Activated CD4-positive, alpha-beta T cell treated with anti-CD3 and anti-CD28 coated beads, Interleukin-2, amount 50 U/mL, for 16 hours (primary cell): ENCODE measurements at regions not wholly inside any gene's neighbourhood (a gene's known extent, or its start where the extent isn't known, plus 50 kb on each side); places are given as distances from the start of the nearest gene placed in this dataset.

Experiments
- DNase-seq: peaks from one replicate; pipeline ENCODE4 v3.0.0-alpha.2; 2020

DNA sequence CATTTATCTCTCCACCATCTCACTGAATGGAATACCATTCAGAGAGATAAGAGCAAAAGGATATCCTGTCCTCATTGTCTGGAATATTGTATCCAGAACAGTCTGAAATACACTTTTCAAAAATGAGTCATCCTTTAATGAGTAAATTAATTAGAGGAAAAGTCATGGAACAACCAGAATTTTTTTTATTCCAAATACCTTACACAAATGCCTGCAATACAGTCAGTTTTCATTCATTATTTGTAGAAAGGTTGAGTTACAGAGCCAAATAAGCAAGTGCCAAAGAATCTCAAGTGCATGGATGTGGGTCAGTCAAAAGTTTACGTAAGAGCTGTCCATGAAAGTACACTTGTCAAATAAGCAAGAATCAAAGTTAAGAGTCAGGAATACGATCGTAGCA lies 482.6 kb downstream of the IPMK start:
- no peak for DNase-seq

DNA sequence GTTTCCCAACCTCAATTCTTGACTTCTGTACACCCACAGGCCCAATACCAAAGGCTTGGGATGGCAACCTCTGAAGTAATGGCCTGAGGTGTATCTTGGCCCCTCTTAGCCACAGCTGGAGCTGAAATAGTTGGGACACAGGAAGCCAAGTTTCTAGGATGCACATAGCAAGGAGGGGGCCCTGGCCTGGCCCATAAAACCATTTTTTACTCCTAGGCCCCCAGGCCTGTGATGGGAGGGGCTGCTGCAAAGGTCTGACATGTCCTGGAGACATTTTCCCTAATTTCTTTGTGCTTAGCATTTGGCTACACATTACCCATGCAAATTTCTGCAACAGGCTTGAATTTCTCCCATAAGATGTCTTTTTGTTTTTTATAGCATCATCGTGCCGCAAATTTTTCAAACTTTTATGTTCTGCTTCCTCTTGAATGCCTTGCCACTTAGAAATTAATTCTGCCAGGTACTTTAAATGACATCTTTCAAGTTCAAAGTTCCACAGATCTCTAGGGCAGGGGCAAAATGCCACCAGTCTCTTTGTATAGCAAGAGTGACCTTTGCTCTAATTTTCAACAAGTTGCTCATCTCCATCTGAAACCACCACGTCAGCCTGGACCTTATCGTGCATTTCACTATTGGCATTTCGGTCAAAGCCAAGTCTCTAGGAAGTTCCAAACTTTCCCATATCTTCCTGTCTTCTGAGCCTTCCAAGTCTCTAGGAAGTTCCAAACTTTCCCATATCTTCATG lies 490.8 kb downstream of the IPMK start:
- no peak for DNase-seq

DNA sequence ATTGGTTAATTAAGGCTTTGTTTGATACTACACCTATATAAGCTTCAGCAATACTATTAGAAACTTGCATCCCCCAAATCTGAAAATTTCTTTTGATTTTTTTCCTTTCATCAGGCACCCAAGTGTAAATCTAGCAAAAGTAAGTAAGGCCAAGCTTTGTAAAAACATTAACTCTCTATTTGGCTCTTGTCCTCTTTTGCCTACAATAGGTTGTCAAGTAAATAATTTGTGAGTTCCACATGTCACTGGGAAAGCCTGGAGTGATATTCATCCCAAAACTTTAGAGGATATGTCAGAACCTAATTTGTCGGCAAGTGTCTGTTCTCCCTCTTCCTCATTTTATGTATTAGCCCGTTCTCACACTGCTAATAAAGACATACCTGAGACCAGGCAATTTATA lies 492.4 kb downstream of the IPMK start:
- DNase-seq: no peak

DNA sequence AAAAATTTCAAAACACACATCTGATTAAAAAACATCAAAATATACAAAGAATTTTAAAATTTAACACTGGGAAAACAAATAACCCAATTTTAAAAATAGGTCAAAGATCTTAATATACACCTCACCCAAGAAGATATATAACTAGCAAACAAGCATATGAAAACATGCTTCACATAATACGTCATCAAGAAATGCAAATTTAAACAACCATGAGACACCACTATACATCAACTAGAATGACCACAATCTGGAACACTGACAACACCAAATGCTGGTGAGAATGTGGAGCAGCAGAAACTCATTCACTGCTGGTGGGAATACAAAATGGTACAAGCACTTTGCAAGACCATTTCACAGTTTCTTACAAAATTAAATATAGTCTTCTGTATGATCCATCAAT lies 498.4 kb downstream of the IPMK start:
- no peak for DNase-seq

DNA sequence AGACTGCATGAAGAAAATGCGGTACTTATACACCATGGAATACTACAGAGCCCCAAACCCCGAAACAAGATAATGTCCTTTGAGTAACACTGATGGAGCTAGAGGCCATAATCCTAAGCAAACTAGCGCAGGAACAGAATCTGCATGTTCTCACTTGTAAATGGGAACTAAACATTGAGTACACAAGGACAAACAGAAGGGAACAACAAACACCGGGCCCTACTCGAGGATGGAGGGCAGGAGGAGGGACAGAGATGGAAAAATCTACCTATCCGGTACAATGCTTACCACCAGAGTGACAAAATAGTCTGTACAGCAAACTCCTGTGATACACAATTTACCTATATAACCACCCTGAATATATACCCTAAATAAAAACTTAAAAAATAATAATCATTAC lies 507.9 kb downstream of the IPMK start:
- DNase-seq: no peak

DNA sequence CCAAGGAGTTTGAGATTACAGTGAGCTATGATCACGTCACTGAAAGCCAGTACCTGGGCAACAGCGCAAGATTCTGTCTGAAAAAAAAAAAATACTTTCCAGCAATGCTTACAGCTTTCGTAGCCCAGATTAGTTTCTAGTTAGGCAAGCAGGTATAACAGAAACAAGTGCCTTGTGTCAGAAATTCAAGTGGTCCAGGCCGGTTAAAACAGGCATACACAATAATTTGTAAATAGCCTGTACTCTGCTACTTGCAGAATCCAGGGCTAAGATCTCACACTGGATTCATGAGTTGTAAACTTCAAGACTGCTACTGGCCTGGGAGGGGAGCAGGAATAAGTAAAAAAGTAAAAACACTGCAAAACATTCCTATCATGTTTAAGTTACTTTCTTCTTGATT lies 512.9 kb downstream of the IPMK start:
- DNase-seq: no peak

DNA sequence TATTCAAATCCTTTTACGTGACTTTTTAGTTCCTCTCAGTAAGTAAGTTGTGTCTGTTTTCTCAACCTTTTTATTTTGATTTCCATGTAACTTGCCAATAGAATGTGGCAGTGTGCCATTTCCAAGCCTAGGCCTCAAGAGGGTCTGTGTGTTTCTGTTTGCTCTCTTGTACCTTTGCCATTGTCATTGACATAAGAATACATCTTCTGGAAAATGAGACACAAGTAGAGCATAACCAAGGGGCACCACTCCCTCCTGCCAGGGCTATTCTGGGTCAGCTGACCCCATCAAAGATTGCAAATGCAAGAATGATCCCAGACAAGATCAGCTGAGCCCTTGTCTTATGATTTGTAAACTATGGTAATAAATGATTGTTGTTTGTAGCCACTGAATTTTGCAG lies 524.0 kb downstream of the IPMK start:
- DNase-seq: no peak

DNA sequence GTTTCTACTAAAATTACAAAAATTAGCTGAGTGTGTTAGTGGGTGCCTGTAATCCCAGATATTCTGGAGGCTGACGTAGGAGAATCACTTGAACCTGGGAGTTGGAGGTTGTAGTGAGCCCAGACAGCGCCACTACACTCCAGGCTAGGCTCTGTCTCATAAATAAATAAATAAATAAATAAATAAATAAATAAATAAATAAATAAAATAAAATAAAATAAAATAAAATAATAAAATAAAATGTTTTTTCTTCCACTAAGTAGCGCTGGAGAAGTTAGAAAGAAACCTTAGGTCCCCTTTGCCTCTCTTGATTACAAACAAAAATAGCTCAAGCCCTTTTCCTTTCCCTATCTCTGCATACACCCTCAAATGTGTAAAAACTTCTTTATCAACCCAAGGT lies 525.9 kb downstream of the IPMK start:
- DNase-seq: no peak

DNA sequence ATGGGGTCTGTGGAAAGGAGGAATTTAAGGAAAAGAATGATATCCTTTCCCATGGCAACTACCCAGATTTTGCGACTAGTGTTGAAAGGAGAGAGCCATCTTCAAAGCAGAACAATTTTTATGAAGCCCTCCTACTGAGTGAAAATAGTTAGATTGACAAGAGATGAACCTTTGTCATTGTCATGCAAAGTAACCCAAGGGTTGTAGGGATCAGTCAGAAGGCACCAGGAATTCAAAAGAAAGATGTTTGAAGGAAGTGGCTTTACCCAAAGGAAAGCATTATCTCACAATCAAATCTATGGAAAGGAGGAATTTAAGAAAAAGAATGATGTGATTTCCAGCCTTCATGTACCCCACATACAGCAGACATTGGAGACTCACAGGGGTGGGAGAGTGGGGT lies 544.4 kb downstream of the IPMK start:
- DNase-seq: no peak

DNA sequence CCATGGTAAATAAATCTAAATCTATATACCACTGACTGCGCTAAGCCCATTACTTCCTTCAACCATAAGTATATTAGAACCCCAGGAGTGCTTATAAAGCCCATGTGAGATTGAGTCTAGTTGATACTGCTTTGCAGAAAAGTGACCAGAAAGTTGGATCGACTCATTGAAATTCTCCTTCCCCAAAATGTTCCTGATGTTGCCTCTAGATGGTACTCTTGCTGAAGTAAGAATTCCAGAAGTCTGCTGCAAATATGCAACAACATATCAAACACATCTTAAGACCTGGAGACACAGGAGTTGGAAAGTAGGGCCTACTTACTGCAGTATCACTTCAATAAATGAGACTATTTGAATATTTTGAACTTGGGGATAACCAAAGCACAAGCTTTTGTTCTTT lies 550.8 kb downstream of the IPMK start:
- no peak for DNase-seq

DNA sequence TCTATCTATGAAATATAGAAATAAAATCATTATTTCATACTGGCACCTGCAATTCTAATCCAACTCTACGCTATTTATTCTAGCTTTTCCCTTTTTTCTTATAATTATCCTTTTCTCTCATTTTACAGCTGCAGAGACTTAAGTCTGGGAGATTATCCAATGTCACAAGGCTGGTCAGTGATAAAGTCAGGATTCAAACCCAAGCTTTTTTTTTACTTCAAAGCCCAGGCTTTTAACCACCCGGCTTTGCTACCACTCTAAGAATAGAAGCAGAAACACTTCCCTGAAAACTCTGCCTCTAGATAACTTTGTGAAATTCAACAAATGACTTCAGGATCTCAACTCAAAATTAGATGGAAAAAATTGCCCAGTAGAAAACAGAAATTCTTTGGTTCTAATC lies 552.5 kb downstream of the IPMK start:
- no peak for DNase-seq

DNA sequence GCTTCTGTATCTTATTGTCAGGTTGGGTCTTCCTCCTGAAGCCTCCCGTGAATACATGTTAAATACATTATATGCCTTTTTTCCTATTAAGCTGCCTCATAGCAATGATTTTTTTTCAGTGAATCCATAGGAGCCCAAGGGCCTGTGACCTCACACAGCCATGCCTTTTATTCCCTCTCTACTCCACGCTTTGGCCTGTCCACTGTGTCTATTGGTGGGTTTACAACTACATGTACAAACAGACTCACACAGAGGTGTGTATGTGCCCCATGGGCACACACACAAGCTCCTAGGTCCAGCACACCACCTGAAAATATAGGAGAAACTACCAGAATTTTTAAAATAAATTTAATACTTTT lies 560.4 kb downstream of the IPMK start:
- DNase-seq: no peak

DNA sequence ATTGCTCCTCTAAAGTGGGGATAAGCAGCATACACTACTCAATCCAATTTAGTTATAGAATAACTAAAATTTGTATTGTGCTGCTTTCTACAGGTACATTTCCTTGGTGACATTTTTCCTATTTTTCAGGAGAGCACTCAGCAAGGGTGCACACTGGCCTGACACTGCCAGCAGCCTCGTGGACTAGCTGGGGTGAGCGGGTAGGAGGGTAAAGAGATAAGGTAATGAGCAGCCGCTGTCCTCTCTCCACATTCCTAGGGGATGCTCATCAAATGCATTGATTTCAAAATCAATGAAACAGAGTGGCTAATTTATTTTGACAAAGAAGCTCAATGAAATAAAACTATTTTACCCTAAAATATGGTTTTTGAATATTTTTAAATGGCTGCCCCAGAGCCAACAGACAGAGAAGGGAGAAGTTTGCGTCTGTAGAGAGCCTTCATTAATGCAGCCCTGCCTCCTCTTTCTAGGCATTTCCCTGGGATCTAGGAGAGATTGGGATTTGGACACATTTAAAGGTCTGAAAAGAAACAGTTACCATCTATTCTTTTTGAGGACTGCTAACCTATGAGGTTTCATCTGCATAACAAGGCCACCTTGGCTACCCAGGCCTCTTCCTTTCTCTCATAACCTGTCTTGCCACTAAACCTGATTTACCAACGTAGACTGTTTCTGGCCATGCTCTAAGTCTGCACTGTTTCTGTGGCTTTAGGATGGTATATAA lies 561.0 kb downstream of the IPMK start:
- no peak for DNase-seq

DNA sequence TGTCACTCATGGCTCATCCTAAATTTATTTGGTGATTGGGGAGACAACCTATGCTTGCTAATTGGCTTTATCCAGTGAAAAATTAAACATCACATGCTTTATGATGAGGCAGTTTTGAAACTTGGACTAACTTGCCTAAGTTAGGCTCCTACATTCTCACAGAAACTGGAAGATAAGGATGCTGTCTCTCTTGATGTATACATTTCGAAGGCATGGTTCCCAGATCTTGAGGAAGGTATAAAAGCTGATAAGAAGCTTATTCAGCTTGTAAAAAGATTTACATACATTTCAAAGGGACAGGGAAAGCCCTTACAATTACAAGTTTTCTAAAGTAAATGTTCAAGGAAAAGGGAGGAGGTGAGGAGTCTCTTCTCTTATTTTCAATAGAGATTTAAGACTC lies 561.7 kb downstream of the IPMK start:
- no peak for DNase-seq

DNA sequence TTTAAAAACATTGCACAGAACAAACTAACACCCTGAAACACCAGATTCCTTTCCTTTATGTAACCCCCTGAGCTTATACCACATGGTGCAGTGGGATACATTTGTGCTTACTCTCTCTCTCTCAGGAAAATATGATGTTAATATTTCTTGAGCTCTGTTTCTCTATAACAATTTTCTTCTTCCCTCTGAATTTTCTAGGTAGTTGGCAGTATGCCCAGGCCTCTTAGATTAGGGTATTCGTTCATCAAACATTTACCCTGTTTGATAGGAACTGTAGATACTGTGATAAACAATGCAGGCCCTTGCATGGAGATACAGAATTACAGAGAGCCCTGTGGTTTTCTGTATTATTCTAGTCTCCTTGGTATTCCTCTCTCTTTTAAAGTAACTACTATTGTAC lies 567.8 kb downstream of the IPMK start:
- DNase-seq: no peak

DNA sequence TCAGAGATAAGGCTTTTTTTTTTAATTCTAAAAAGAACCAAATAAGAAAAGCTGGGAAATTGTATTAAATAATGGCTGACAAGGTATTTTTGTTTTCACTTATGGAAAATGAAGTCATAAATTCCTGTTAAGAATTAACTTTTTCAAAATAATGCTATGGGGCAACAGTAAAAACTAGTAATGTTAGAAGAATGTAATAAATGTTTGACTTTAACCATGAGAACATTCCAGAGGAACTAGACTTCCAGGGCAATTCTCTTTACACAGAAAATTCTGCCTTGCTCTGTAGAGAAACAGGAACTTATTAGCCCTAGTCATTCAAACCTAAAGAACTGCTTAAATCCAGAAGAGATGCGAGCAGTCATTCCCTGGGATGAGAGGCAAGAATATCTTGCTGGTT lies 571.1 kb downstream of the IPMK start:
- DNase-seq: no peak

DNA sequence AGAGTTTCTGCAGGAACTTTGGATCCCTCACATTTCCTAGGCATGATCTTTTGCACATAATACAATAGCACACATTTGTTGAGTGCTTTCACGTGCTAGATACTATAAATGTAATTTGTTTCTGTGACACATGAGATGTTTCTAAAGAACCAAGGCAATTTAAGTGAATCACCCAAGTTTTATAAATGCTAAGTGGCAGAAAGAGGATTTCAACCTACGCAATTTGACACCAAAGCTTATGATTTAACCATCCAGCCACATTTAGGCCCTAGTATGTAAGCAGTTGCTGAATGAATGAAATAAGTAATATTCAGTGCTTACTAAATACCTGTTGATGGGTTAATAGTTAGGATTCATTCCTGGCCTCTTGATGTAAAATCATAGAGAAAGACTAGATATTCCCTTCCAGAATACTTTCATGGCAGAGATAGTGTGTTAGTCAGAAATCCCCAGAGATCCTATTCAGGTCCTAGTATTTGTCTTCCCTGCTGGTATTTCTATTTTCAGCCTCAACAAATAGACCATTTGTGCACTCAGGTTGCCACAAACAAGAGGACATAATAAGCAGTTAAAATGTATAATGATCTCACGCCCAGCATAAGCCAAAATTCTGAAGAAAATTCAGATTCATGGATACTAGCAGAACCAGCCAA lies 572.6 kb downstream of the IPMK start:
- no peak for DNase-seq

DNA sequence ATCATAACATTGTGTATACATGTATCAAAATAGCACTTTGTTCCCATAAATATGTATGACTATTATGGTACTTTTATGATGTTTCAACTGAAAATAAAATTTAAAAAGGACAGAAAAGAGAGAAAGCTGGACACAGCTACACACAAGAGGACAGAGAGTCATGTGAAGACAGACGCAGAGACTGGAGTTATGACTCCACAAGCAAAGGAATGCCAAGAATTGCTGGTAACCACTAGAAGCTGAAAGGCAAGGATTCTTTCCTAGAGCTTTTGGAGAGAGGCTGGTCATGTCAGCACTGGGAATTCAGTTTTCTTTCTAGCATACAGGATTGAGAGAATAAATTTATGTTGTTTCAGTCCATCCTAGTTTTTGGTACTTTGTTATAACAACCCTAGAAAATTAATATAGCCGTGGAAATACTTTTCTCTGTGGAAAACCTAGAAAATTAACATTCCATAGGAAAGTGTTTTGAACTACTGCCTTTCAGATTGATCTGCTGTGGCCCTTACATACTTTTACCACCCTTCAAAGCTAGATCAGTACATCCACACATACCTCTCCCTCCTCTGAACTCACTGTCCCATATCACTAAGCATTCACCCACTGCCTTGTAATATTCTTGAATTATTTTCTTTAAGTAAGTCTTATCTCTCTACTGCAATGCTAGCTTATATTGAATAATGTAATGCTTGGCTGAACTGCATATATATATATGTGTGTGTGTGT lies 575.3 kb downstream of the IPMK start:
- DNase-seq: no peak

DNA sequence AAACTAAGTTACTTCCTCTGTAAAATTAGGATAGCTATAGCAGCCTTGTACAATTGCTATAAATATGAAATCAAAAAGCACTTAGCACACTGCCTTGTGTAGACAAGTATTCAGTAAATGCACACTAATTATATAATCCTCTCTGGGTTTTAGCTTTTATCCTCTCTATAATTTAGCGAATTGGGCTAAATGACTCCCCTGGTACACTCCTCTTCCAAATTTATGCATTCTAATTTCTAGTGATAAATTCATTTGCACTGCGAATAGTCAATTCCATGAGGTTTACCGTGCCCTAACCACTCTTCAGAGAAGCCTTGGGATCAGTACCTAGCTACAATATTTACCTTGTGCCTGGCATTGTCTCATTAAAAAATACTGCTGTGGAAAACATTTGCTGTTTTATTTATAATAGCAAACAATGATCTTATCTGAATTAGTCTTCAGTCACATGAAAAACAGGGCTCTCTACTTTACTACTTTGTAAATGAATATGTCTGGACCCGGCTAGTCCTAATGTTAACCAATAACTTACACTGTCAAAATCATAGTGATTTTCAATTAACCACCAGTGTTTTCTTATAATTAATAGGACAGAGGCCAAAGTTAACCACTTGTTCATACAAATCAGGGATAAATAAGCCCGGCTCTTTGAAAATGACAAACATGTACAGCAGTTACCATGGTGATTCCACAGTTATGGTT lies 577.9 kb downstream of the IPMK start:
- no peak for DNase-seq

DNA sequence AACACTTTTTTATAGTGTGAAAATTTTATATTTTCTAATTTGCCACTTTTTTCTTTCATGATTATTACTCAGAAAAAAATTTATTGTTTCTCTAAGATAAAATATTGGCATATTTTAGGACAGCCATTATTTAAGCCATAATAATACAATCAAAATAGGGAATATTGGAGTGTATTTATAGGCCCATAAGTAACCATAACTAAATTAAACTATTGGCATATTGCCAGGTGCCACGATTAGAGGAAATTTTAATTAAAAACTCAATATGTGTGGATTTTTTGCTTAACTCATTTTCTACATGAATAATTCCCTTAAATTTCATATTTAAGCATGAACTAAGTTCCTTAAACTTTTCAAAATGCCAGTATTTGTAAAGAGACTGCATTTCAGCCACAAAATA lies 587.8 kb downstream of the IPMK start:
- no peak for DNase-seq

DNA sequence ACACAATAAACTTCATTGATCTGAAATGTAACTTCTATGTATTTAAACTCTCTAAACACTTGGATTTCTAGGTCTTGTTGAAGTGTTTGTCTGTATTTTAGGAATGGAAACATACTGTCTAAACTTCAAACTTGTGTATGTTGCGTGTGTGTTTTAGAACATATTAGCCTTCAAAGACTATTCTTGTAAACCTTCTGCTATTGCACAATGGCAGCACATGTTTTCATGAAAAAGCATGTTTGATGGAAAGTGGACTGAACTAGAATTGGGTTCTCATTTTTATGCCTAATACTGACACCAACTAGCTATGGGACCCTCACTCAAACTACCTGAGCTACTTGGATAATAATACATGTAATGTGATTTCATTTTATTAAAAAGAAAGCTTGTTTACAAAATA lies 592.6 kb downstream of the IPMK start:
- no peak for DNase-seq

DNA sequence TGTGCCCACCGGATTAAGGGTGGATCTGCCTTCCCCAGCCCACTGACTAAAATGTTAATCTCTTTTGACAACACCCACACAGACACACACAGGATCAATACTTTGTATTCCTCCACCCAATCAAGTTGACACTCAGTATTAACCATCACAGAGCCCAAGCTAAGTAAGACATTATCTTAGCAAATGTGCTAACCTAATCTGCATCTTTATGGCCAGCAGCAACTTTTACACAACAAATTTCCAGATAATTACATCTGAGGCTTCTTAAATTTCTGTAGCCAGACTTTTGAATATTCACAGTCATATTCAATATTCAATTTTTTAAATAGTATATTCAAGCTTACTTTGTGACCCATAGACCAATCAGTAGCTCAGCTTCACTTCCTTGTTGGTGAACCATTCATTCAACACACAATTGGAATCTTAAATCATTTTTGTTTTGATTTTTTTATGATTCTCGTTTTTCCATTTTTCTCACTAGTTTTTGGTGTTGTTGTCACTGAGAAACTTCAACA lies 594.2 kb downstream of the IPMK start:
- DNase-seq: no peak

DNA sequence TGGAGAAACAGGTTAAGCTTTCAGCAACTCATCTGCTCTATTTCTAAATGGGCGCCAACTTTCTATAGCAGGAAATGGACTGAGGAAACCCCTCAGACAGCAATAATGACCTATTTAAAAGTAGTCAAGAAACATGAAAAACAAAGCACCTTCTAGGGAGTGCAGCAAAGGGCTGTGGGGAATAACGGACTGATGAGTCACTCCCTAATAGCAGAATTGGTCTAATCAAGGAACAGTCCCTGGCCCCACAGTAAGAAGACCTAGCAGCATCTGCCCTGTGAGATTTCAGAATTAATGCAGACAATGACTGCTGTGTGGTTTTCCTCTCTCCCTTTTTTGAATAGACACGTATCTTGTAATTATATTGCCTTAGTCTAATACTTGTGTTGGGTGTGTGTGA lies 602.9 kb downstream of the IPMK start:
- no peak for DNase-seq
